ENCODE measurements at regions not wholly inside any gene's neighbourhood (a gene's known extent, or its start where the extent isn't known, plus 50 kb on each side); places are given as distances from the start of the nearest gene placed in this dataset.

GRCh38 chr17:79184219-79184618, 109.6 kb downstream of the ENGASE start:
- DNase-seq (ENCODE audit: low read depth in 2 of 2, low spot score in 1 of 2), result no peak

DNA sequence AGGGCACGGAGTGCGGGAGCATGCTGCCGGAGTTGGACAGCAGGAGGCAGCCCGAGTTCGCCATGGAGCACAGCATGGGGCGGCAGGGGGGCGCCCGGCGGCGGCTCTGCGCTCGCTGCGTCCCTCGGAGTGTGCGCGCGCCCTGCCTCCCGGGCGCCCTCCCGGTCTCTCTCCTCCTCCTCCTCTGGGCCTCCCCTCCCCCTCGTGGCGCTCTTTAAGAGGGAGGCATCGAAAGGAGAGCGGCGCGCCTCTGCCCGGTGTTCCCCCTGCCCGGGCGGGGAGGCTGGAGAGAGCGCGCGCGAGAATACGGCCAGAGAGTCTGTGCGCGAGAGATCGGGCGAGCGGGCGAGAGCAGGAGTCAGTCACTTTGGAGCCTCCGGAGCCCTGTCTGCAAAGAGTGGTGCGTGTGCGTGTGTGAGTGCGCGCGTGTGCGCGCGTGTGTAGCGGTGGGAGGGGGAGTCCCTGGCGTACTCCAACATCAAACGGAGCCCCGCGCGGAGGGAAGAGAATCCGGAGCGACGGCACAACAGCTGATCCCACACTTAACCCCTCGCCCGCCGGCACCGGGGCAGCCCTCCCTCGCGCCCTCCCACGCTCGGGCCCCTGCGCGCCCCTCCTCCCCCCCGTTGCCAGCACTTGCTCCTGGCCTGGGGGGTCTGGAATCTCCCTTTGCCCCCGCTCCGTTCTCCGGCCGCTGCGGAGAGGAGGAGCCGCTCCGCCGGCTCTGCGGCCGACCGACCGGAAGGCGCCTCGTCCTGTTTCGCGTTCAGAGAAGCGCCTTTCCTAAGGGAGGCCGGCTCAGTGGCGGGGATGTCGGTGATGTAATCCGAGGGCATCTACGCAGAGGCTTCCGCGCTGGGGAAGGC, 108.9 kb downstream of the ENGASE start:
- no peak for DNase-seq (ENCODE audit: low read depth in 2 of 2, low spot score in 1 of 2)

- DNase-seq (ENCODE audit: low read depth in 2 of 2, low spot score in 1 of 2), result no peak
Observed at GRCh38 chr17:79183043-79183292, 108.3 kb downstream of the ENGASE start.

DNA sequence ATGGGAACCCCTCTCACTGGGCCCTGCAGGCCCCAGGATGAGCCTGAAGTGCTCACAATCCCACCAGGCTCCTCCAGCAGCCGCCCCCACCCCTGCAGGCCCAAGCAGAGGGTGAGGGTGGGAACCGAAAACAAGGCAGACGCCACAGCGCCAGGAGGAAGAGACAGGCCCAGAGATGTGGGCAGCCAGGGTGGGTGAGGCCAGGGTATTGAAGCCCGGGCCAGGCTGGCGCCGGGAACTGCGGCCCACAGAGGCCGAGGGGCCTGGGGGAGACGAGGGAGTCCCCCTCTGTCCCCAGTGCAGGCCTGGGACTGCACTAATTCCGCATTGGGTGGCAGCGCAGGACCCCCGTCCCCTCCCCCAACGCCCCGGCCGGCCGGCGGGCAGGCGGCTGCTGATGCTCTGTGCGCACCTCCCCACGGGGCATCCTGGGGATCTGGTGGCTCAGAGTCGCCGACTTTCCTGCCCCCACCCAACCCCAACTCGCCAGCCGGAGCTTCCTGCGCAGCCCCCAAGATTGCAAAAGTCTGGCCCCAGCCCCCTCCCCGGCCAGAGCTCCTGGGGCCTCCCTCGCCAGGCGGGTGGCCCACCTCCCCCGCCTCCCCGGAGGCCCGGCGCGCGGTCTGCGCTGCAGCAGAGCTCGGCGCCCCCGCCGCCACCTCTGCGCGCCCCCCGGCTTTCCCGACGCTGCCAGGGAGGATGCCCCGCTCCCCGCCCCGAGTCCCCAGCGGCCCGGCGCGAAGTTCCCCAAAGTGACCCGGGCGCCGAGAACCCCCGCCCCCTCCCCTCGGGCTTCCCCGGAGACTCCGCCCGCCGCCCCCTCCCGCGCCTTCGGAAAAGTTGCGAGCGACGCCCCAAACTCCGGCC, 107.8 kb downstream of the ENGASE start:
- DNase-seq (ENCODE audit: low read depth in 2 of 2, low spot score in 1 of 2), result no peak

DNA sequence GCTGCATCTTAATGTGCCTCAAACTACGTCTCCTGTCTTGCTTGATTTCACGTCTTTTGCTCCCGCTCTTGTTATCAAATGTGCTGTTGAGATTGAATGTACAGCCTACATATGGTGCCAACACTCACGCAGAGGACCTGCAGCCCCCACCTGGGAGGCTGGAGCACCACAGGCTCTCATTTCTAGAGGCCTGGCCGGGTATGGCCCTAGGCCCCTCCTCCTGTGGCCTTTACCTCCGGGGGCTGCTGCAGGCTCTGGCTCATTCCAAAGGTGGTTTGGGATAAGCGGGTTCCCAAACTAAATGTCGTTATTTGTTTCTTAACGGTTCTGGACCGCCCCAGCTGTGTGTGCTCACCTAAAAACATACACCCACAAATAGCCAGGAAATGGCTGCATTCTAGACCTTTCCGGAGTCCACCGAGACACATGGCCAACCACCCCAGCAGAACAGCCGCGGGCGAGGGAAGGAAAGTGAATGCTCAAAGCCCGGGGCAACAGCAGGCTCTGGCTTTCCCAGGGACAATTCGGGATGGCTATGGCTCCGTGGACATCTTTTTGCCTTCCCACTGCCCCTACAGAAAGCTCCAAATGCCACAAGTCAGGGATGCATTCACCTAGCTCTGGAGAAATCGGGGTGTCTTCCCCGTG, 105.9 kb downstream of the ENGASE start:
- DNase-seq (ENCODE audit: low read depth in 2 of 2, low spot score in 1 of 2), result no peak

GRCh38 chr17:79179334-79179733, 104.7 kb downstream of the ENGASE start:
- no peak for DNase-seq (ENCODE audit: low read depth in 2 of 2, low spot score in 1 of 2)

- DNase-seq (ENCODE audit: low read depth in 2 of 2, low spot score in 1 of 2), result no peak
Observed at GRCh38 chr17:79177877-79178276, 103.3 kb downstream of the ENGASE start.

- DNase-seq (ENCODE audit: low read depth in 2 of 2, low spot score in 1 of 2), result no peak
Observed at GRCh38 chr17:79176792-79177601, 102.4 kb downstream of the ENGASE start.

- DNase-seq (ENCODE audit: low read depth in 2 of 2, low spot score in 1 of 2), result no peak
Observed at GRCh38 chr17:79174905-79175856, 100.6 kb downstream of the ENGASE start.

- no peak for DNase-seq (ENCODE audit: low read depth in 2 of 2, low spot score in 1 of 2)
Observed at GRCh38 chr17:79174193-79174765, 99.7 kb downstream of the ENGASE start.

- no peak for DNase-seq (ENCODE audit: low read depth in 2 of 2, low spot score in 1 of 2)
Observed at GRCh38 chr17:79171188-79171587, 96.6 kb downstream of the ENGASE start.

- no peak for DNase-seq (ENCODE audit: low read depth in 2 of 2, low spot score in 1 of 2)
Observed at GRCh38 chr17:79169861-79170260, 95.2 kb downstream of the ENGASE start.

GRCh38 chr17:79169366-79169765, 94.7 kb downstream of the ENGASE start:
- no peak for DNase-seq (ENCODE audit: low read depth in 2 of 2, low spot score in 1 of 2)

DNA sequence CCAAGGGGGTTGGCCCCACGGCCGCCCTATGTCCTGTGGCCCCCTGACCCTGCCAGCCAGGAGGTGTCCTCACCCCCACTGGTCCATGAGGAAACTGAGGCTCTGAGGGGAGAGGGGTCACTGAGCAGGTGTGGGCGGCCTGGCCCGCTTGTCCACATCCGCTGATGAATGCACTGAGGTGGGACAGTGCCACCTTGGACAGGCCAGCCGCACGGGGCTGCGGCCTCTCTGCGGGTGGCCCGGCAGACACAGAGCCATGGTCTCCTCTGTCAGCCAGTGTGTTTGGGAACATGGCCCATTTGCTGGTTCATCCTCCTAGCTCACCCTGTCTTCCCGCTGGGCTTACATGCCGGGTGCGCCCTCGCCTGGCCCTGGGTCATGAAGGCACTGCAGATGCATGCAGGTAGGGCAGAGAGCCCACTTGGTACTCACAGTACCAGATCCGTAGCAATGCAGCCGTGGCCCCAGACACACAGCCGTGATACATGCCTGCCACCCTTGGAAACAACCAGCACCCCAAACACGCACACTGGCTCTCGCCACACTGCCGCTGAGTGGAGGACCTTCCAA, 93.9 kb downstream of the ENGASE start:
- no peak for DNase-seq (ENCODE audit: low read depth in 2 of 2, low spot score in 1 of 2)

- DNase-seq (ENCODE audit: low read depth in 2 of 2, low spot score in 1 of 2), result no peak
Observed at GRCh38 chr17:79167486-79167885, 92.9 kb downstream of the ENGASE start.

- no peak for DNase-seq (ENCODE audit: low read depth in 2 of 2, low spot score in 1 of 2)
Observed at GRCh38 chr17:79165756-79166473, 91.3 kb downstream of the ENGASE start.

DNA sequence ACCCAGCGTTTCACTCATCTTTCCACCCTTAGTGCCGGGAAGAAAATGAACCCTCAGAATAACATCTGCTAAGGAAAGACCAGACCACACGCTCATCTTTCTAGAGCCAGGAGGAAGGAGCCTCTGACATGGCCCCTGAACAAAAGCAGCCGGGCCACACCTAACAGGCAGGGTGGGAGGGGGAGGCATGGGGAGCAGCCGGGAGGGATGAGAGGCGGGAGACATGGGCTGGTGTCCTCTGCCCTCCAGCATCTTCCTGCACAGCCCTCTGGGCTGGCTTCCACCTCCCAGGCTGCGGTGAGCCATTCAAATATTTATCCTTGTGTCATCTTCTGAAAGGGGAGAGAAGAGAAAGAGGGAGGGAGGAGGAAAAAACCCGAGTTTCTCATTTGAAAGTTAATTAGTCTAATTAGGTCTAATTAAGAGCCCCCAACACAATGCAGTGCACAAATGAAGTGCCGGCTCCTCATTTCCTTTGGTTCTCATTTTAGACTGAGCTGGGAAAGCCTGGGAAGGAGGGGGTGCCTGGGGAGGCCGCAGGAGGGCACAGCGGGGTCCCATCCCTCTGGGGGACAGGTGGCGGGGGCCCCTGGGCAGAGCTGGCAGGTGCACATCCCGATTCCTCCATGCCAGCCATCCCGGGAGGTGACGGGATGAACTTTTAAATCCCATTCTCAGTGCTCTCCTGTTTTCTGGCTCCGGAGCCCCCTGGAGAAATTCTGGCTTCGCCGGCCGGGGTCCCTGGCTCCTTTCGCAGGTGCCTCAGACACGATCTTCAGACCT, 90.5 kb downstream of the ENGASE start:
- DNase-seq (ENCODE audit: low read depth in 2 of 2, low spot score in 1 of 2), result no peak

GRCh38 chr17:79164408-79164807, 89.8 kb downstream of the ENGASE start:
- DNase-seq (ENCODE audit: low read depth in 2 of 2, low spot score in 1 of 2), result no peak
